SHP77 (cell line): ENCODE measurements at regions not wholly inside any gene's neighbourhood (a gene's known extent, or its start where the extent isn't known, plus 50 kb on each side); places are given as distances from the start of the nearest gene placed in this dataset.
"Not testable (repeated sequence)": the region's sequence is repeated elsewhere in the genome, so short reads cannot be mapped to it uniquely, and the experiment has no call there.

ENCODE experiments used
- DNase-seq, 2 experiments: peaks; one replicate each; lab custom pipeline; 2025; lab: John Stamatoyannopoulos, UW

DNA sequence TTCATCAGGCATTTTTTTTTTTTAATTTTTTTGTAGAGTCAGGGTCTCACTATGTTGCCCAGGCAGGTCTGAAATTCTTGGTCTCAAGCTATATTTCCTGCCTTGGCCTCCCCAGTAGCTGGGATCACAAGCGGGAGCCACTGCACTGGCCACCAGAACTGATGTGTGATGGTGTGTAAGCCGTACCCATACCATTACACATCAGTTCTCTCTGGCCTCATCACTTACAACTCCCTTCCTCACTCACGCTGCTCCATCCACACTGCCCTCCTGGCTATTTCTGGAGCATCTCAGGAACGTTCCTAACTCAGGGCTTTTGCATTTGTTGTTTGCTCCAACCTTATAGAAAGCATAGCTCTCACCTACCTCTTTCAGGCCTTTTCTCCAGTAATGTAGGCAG lies 834.5 kb upstream of the ID2 start:
- no peak for DNase-seq

GRCh38 chr2:7849027-7849426 lies 832.8 kb upstream of the ID2 start:
- no peak for DNase-seq

DNA sequence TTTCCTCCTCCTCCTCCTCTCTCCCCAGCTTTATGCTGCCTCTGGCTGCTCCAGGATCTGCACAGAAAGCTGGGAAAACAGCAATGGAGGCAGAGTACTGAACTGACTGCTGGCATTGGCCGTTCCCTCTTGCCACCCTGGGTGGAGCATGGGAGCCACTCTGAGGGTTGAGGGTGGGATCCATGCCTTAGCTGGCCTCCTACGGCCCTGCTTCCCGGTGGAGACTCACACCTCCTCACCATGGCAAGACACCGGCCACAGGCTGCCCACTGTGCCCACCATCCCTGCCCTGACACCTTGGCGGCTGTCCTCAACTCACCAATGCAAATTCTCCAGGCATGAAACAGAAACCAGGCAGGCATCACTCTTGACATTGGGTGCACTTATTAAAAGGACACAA lies 832.3 kb upstream of the ID2 start:
- no peak for DNase-seq

- DNase-seq, result no peak
Observed at GRCh38 chr2:7852546-7852945, 829.3 kb upstream of the ID2 start.

DNA sequence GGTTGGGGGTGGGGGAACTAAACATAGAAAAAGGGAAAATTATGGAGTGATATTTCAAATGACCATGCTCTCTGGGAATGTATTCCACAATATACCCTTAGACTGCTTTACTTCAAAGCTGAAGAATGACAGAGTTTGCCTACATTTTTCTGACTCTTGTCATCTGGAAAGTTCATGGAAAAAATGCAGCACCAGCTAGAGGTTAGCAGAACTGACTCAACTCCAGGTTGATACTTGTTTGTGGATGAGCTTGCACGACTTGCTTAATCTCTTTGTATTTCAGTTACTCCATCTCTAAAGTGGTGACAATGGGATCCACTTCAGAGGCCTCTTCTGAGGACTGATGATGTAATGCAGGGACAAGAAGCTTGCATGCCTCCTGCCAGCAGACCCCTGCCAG lies 824.0 kb upstream of the ID2 start:
- DNase-seq, result no peak

DNA sequence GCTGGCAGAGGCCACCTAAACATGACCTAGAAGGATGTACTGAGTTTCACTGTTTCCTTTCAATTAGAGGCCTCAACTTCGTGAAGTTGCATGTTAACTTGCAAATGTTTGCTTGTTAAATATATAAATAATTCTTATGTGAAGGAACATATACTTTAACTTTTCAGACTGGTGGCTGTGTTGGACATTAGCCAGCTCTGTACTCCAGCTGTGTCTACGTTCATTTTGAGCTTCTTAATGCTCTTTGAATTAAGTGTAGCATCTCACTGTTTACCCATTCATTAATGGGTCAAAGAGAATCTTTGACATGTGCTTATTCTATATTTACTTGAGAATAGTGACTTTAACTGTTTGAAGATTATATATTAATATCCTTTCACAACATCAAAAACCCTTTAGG lies 823.2 kb upstream of the ID2 start:
- no peak for DNase-seq

DNA sequence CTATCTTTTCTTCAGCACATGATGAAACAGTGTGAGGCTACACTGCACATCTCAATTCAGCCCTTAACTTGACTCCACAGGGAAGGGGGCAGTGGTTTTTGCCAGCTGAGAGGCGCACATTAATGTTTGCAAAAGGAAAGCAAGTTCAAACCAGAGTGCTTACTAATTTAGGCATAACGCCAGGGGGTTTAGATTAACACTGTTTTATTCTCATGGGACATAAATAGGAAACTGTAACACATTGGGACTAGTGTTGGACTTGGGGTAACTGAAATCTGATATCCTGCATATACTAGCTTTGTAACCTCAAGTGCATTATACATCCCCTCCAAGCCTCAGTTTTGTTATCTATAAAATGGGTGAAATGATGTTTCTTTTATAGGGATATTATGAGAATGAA lies 821.2 kb upstream of the ID2 start:
- DNase-seq, result no peak

DNA sequence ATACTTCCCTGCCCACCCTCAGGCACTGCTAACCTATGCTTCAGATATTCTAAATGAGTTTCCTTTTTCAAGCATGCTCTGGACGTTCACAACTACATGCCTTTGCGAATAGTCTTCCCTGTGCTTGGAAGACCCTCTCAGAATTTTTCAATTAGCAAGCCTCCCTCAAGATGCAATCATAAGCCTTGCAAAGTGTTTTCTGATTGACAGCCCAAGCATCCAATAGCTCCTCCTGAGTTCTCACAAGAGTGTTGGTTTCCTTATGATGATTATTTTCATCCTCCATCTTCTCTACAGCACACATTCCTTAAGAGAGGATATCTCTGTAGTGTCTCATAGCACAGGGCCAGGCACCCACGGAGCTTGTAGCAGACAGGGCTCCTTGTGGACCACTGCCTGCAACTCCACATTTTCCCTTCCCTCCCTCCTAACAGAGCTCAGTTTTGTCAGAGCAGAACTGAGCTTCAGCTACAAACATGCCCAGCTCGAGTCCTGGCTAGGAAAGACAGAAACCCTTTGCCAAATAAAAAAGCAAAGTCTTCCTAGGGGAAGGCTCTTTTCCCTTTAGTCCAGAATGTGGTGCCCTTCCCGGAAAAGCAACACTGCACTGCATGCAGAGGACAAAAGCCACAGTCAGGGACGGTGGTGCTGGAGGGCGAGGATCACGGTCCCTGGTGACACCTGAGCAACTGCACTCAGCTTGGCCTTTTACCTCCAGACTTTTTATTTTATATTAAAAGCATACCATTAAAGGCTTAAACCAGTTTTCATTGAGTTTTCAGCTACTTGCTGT lies 819.8 kb upstream of the ID2 start:
- DNase-seq, result no peak

DNA sequence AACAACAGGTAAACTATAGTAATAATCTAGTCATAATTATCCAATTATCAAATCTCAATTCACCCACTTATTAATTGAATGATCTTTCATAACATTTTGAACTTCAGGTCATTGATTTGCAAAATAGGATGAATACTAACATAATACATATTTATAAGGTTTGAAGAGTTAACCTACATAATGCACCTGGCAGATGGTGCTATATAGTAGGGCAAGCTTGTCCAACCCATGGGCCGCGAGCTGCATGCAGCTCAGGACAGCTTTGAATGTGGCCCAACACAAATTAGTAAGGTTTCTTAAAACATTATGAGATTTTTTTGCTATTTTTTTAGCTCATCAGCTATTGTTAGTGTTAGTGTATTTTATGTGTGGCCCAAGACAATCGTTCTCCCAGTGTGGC lies 815.8 kb upstream of the ID2 start:
- DNase-seq, result no peak

DNA sequence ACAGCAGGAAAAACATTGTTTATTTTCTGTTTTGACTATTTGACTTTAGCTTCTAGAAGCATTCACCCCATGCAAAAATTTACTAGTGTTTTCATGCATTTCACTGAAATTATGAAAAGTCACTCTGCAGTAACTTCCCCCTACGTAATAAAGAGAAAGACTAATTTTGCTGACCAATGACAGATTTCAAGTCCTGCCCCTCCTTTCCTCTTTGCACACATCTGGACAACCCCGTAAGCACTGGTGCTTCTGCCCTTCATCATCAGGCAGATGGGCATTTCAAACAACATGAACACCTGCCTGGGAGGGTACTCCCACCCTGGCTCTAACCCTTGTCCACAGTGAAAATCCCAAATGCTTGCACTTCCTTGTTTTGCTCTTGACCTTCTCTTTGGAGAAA lies 815.0 kb upstream of the ID2 start:
- DNase-seq, result no peak

DNA sequence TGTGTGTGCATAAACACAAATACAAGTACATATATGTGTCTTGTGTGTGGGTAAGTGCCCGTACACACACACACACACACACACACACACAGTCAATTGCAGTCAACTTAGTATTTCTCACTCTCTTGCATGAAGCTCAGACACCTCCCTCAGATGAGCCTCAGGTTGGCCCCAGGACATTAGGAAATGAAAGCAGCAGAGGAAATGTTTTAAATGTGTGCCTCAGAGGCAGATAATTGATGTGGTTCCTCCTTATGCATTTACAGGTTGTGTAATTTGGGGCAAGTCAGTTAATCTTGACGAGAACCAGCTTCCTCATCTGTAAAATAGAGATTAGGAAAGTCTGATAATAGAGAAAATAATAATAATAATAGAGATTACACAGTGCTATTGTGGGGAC lies 814.0 kb upstream of the ID2 start:
- DNase-seq, result no peak

GRCh38 chr2:7868836-7869235 lies 813.0 kb upstream of the ID2 start:
- DNase-seq, result no peak

DNA sequence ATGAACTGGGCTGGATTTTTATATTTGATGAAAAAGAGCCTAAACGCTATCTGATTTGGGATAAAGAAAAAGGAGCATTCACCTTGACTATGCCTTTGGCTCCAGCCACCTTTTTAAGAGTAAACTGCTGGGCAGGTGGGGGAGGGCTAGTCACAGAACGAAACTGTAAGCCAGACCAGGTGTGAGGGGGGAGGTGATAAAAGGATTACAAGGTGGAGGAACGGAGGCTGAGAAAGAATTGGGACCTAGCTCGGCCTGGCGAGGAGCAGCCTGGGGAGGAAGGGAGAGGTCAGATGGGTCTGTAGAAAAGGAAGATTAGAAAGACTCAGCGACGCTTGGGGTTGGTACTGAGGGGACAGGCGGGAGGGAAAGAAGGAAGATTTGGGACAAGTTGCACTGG lies 805.4 kb upstream of the ID2 start:
- DNase-seq, result not testable (repeated sequence)

DNA sequence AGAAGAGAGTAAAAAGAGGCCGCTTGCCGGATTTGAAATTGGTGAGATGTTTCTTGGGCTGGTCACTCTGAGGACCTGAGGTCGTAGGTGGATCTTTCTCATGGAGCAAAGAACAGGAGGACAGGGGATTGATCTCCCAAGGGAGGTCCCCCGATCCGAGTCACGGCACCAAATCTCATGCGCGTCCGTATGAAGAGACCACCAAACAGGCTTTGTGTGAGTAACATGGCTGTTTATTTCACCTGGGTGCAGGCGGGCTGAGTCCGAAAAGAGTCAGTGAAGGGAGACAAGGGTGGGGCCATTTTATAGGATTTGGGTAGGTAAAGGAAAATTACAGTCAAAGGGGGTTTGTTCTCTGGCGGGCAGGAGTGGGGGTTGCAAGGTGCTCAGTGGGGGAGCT lies 803.6 kb upstream of the ID2 start:
- not testable (repeated sequence) for DNase-seq

DNA sequence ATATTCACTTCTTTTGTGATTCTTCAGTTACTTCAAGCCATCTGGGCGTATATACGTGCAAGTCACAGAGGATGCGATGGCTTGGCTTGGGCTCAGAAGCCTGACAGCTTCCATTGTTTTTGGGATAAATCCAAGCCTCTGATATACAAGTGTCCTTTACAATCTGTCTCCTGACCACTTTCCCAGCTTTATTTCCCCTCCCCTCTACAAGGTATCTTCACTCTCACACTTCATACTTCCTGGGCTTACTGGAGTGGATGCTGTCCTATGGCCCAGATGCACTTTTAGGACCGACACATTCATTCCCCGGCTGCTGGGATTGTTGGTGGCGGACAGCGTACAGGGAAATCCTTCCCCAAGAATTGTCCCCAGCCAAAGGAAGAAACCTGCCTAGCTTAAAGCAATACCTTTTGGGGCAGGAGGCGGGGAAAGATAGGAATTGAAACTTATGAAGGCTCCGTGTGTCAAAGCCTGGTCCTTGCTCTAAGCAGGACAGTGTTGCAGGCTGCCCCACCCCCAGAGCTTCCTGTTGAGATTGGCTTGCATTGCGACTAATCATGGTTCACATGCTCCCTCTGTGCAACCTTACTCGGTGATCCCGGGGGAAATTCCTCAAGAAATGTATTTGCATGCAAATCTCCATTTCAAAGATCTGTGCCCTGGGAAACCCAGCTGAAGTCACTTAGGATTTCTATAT lies 802.9 kb upstream of the ID2 start:
- no peak for DNase-seq

DNA sequence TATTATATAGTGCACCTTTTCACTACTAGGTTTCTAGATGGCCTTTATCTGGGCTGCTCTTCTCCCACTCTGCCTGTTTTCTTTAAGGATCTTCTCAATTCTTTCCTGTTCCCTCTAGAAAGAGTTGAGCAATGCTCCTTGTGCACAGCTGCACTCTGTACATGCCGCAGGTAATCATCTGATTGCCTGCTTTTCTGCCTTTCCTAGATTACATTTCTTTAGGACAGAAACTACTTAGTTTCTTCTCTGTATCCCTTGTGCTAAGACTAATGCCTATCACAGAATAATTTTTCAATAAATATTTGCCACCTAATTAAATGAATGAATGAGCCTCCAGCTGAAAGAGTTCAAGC lies 802.4 kb upstream of the ID2 start:
- no peak for DNase-seq

- DNase-seq, result no peak
Observed at GRCh38 chr2:7880126-7880525, 801.7 kb upstream of the ID2 start.

GRCh38 chr2:7880566-7880965 lies 801.3 kb upstream of the ID2 start:
- DNase-seq, result no peak

DNA sequence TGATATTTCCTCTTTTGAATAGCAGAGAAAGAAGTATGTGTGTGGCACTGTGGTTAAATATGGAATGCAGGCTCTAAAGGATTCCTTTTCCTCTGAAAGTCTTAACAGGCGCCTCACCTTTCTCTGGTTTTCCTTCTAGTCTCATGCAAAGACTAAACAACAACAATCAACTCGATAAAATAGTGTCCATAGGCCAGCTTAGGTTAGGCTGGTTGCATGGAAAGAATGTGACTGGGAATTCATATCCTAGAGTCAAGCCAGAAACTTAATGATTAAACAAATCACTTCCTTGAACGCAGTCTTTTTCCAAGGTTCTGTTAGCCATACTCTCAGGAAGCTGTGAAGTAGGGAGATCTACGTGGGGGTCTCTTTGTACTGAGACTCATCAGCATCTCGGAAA lies 800.8 kb upstream of the ID2 start:
- DNase-seq, result no peak

GRCh38 chr2:7881466-7881865 lies 800.4 kb upstream of the ID2 start:
- DNase-seq, result no peak

DNA sequence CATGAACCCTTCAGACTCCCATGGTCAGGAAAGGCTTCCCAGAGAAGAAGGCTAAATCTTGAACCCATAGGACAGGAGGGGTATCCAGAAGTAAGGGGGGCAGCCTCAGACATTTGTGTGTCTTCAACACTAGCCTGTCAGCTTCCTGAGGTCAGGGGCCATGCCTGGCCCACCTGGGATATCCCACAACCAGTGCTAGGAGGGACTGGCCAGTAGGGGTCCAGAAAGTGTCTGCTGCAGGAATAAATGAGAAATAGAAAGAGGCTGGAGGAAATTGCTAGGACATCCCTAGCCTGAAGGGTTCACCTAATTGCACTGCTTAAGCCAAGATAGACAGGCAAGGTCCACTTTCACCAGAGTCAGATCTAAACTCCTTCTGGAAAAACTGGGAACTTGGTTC lies 799.6 kb upstream of the ID2 start:
- DNase-seq, result no peak

- no peak for DNase-seq
Observed at GRCh38 chr2:7884338-7884737, 797.5 kb upstream of the ID2 start.

- DNase-seq, result no peak
Observed at GRCh38 chr2:7886666-7887065, 795.2 kb upstream of the ID2 start.

DNA sequence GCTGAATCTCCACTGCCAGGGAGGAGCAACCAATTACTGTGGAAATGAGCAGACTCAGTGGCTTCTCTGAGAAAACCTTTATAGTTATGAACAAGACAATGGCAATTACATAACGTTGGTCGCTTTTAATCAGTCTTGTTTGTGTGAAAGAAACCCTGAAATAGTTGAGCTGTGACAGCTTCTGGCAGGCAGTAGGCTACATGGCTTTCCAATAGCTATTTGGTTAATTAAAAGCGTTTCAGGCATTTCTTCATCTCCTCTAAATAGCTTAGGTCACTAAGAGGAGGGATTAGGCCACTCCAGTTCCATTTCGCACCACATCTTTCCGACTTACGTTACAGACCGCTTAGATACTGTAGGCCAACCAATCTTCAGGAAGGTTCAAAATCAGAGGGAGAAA lies 794.4 kb upstream of the ID2 start:
- DNase-seq, result no peak
